ENCODE measurements at regions not wholly inside any gene's neighbourhood (a gene's known extent, or its start where the extent isn't known, plus 50 kb on each side); places are given as distances from the start of the nearest gene placed in this dataset.
"Not testable (repeated sequence)": the region's sequence is repeated elsewhere in the genome, so short reads cannot be mapped to it uniquely, and the experiment has no call there.

- DNase-seq (ENCODE audit: low spot score): no peak
Measured at GRCh38 chr15:62869116-62869515, 173.4 kb upstream of the TPM1 start.

GRCh38 chr15:62870216-62870615 is 172.3 kb upstream of the TPM1 start:
- no peak for DNase-seq (ENCODE audit: low spot score)

- DNase-seq (ENCODE audit: low spot score): not testable (repeated sequence)
Measured at GRCh38 chr15:62870701-62871100, 171.8 kb upstream of the TPM1 start.

GRCh38 chr15:62873203-62873602 is 169.3 kb upstream of the TPM1 start:
- no peak for DNase-seq (ENCODE audit: low spot score)

GRCh38 chr15:62874064-62874463 is 168.5 kb upstream of the TPM1 start:
- DNase-seq (ENCODE audit: low spot score): no peak

GRCh38 chr15:62874959-62875625 is 167.5 kb upstream of the TPM1 start:
- no peak for DNase-seq (ENCODE audit: low spot score)

GRCh38 chr15:62875626-62876021 is 166.9 kb upstream of the TPM1 start:
- DNase-seq (ENCODE audit: low spot score): no peak

GRCh38 chr15:62877276-62877857 is 165.2 kb upstream of the TPM1 start:
- DNase-seq (ENCODE audit: low spot score): no peak

GRCh38 chr15:62878070-62878469 is 164.5 kb upstream of the TPM1 start:
- DNase-seq (ENCODE audit: low spot score): no peak

- DNase-seq (ENCODE audit: low spot score): no peak
Measured at GRCh38 chr15:62879770-62880169, 162.8 kb upstream of the TPM1 start.

GRCh38 chr15:62880278-62880677 is 162.3 kb upstream of the TPM1 start:
- DNase-seq (ENCODE audit: low spot score): no peak

- DNase-seq (ENCODE audit: low spot score): no peak
Measured at GRCh38 chr15:62881056-62881455, 161.5 kb upstream of the TPM1 start.

GRCh38 chr15:62883938-62884479 is 158.5 kb upstream of the TPM1 start:
- DNase-seq (ENCODE audit: low spot score): no peak

- DNase-seq (ENCODE audit: low spot score): no peak
Measured at GRCh38 chr15:62886431-62887071, 156.0 kb upstream of the TPM1 start.

- DNase-seq (ENCODE audit: low spot score): no peak
Measured at GRCh38 chr15:62887113-62887570, 155.4 kb upstream of the TPM1 start.

- DNase-seq (ENCODE audit: low spot score): no peak
Measured at GRCh38 chr15:62888623-62889022, 153.9 kb upstream of the TPM1 start.

- DNase-seq (ENCODE audit: low spot score): no peak
Measured at GRCh38 chr15:62889141-62889661, 153.3 kb upstream of the TPM1 start.

GRCh38 chr15:62889734-62890505 is 152.6 kb upstream of the TPM1 start:
- no peak for DNase-seq (ENCODE audit: low spot score)

GRCh38 chr15:62894322-62895085 is 148.0 kb upstream of the TPM1 start:
- DNase-seq (ENCODE audit: low spot score): no peak

GRCh38 chr15:62895139-62895866 is 147.2 kb upstream of the TPM1 start:
- no peak for DNase-seq (ENCODE audit: low spot score)
